SK-N-SH (cell line): ENCODE measurements at regions not wholly inside any gene's neighbourhood (a gene's known extent, or its start where the extent isn't known, plus 50 kb on each side); places are given as distances from the start of the nearest gene placed in this dataset.

Experiments
- EZH2phosphoT487 ChIP-seq: fragments of 200-600 bp; sonication (generic); IDR thresholded peaks from 2 replicates; pipeline ENCODE4 v1.6.1; 2017; ENCODE audit warnings: low read depth, mixed run types, mild to moderate bottlenecking, antibody characterized with exemption, moderate library complexity, borderline replicate concordance
- GATA2 ChIP-seq: sonication (generic); formaldehyde crosslinking; IDR thresholded peaks from 2 replicates; pipeline ENCODE4 v1.5.0; 2020; ENCODE audit warnings: mild to moderate bottlenecking, missing genetic modification reagents
- SIN3A ChIP-seq: IDR thresholded peaks from 2 replicates; pipeline ENCODE4 v1.6.1; 2012; ENCODE audit warnings: low read depth, mild to moderate bottlenecking, low read length, moderate library complexity, borderline replicate concordance
- YY1 ChIP-seq: IDR thresholded peaks from 2 replicates; pipeline ENCODE4 v1.4.0; 2012; ENCODE audit warnings: low read depth, mild to moderate bottlenecking
- ZBTB33 ChIP-seq: IDR thresholded peaks from 2 replicates; pipeline ENCODE4 v1.4.0; 2012; ENCODE audit warnings: low read depth, borderline replicate concordance
- TF ChIP-seq, protein P1 (sequence below): fragments of 200-600 bp; sonication (generic); IDR thresholded peaks from 2 replicates; pipeline ENCODE4 v1.6.1; 2017; ENCODE audit warnings: antibody characterized with exemption, mild to moderate bottlenecking, moderate library complexity

GRCh38 chr10:52664629-52665028 lies 108.0 kb downstream of the MBL2 start:
- no peak for TF ChIP-seq EZH2phosphoT487
- no peak for TF ChIP-seq YY1
- TF ChIP-seq, protein P1, sequence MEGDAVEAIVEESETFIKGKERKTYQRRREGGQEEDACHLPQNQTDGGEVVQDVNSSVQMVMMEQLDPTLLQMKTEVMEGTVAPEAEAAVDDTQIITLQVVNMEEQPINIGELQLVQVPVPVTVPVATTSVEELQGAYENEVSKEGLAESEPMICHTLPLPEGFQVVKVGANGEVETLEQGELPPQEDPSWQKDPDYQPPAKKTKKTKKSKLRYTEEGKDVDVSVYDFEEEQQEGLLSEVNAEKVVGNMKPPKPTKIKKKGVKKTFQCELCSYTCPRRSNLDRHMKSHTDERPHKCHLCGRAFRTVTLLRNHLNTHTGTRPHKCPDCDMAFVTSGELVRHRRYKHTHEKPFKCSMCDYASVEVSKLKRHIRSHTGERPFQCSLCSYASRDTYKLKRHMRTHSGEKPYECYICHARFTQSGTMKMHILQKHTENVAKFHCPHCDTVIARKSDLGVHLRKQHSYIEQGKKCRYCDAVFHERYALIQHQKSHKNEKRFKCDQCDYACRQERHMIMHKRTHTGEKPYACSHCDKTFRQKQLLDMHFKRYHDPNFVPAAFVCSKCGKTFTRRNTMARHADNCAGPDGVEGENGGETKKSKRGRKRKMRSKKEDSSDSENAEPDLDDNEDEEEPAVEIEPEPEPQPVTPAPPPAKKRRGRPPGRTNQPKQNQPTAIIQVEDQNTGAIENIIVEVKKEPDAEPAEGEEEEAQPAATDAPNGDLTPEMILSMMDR = no peak
- TF ChIP-seq SIN3A = no peak
- no peak for TF ChIP-seq GATA2 (CRISPR knock-in tag)
- no peak for TF ChIP-seq ZBTB33
